Natural killer cell treated with Interleukin-12 subunit alpha and Interleukin-12 subunit beta and Interleukin-15 and Interleukin-18, amount 100 ng/mL, for 72 hours (primary cell): ENCODE measurements at regions not wholly inside any gene's neighbourhood (a gene's known extent, or its start where the extent isn't known, plus 50 kb on each side); places are given as distances from the start of the nearest gene placed in this dataset.
A peak's percentile ranks its signal among the peaks of the same experiment; 100 is the strongest.

Experiments used
- ATAC-seq, 2 donors: fragments of 150-1000 bp; cut with Tn5 transposase in 1 of 2; sonication (Bioruptor Pico), chemical (Tn5 transposase) in 1 of 2; 2 replicates each; pipeline ENCODE4 v1.10.0; 2021
- DNase-seq: peaks from one replicate; pipeline ENCODE4 v3.0.0; 2022; ENCODE audit warnings: low spot score
- H3K27ac Mint-ChIP-seq, 2 donors: 1 replicate in 1 of 2; 2 replicates in 1 of 2; pipeline ENCODE4 v1.8.0; 2022; ENCODE audit warnings: mixed read lengths in 2 of 2, mild to moderate bottlenecking in 1 of 2, moderate library complexity in 1 of 2
- H3K27me3 Mint-ChIP-seq, 2 donors: 1 replicate in 1 of 2; 2 replicates in 1 of 2; pipeline ENCODE4 v1.8.0; 2022; ENCODE audit warnings: mixed read lengths in 2 of 2
- H3K36me3 Mint-ChIP-seq: one replicate; pipeline ENCODE4 v1.8.0; 2022; ENCODE audit warnings: mixed read lengths
- H3K4me1 Mint-ChIP-seq, 2 donors: 1 replicate in 1 of 2; 2 replicates in 1 of 2; pipeline ENCODE4 v1.8.0; 2022; ENCODE audit warnings: low read depth in 2 of 2, mixed read lengths in 2 of 2, mild to moderate bottlenecking in 1 of 2
- H3K4me3 Mint-ChIP-seq: one replicate; pipeline ENCODE4 v1.8.0; 2022; ENCODE audit warnings: mixed read lengths
- H3K9me3 Mint-ChIP-seq: 2 replicates; pipeline ENCODE4 v1.8.0; 2022; ENCODE audit warnings: mixed read lengths

DNA sequence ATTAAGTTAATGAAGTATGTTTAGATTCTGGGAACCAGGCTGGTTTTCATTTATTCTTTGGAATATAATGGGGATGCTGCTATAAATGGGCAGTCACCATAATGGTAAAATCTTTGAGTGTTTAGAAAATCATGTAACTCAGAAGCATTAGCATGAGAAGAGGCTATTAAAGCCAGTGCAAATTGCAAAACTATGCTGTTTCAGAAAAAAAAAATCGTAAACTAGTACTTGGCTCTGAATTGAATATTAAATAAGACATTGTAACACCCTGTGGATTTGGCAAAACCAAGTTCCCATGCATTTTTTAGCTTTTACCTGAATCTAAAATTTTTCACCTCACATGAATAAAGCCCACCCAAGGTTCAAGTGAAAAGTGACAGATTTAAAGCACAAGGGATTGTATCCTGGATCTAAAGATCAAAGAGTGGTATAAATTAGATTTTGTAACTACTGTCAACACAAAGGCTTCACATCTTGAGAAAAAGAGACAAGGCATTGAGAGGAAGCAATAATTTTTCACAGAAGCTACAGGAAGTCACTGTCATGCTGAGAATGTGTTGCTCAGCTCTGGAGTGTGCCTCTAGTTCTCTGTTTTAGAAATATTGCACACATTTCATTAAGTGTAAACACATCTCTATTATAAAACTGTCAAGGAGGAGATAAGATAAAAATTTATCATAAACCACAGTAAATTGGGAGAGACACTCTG, 142.2 kb downstream of the ABCA8 start:
- Mint-ChIP-seq H3K4me1 (no peaks in the 10 kb centered on the region), H3K4me3 (no peak overlapping the region), H3K27me3 (peaks cover 6 to 30% of the 10 kb centered on the region in 2 donors), H3K36me3 (no peaks in the 10 kb centered on the region), H3K27ac (no peak overlapping the region), H3K9me3 (no peaks in the 10 kb centered on the region)
- ATAC-seq (no peak), DNase-seq (no peak)

DNA sequence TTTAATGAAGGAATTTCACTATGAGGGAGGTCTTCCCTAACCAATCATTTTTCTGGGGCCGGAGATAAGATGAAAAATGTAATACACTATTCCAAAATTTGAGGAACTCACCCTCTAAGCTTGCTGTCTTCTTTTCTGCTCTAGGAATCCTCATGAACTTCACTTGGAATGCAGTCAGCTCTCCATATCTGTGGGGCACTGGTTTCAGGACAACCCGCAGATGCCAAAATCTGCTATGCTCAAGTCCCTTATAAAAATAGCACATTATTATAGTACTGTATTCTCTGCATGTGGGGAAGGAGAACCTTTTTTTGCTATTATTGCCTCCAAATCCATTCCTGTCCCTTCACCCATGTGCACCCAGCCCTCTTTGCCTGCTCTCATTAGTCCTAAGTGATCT, 146.0 kb downstream of the ABCA8 start:
- no peaks in the 10 kb centered on the region for H3K4me1 Mint-ChIP-seq
- H3K4me3 Mint-ChIP-seq, result no peak overlapping the region
- ATAC-seq, result no peak

DNA sequence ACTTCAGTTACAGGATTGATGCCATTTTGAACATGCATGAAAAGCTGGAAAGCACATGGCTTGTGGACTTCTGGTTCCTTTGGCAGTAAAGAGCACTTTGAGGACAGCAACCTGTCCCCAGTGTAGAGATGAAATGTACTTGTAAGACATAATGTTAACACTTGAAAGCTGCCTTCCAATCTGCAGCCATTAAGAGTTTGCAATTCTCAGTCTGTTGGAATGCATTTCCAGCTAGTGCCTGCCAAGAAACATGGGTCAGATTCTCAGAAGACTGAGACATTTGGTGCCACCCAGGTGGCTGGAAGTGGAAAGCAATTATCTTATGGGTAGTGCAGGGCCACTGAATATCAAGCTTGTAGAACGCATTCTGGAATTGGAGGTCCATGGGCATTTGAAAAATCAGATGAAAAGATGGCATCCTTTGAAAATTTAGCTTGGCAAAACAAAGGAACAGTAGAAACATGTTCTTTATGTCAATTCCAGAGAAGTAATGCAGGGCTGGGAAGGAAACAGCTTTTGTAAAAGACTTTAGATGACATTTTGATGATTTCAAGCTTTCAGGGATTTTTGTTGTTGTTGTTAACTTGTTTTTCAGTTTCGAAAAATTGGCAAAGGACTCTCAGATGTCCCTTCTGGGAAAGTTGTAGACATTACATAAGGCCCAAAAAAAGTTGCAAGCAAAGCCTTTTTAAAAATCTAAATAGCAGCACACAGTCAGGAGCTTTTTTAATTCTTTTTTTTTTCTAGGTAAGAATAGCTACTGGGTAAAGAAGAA, 147.0 kb downstream of the ABCA8 start:
- no peak overlapping the region for H3K27ac Mint-ChIP-seq
- no peaks in the 10 kb centered on the region for H3K9me3 Mint-ChIP-seq
- no peak for ATAC-seq
- H3K36me3 Mint-ChIP-seq, result no peaks in the 10 kb centered on the region
- H3K27me3 Mint-ChIP-seq, result peaks cover 2 to 17% of the 10 kb centered on the region in 2 donors
- H3K4me3 Mint-ChIP-seq, result no peak overlapping the region
- no peaks in the 10 kb centered on the region for H3K4me1 Mint-ChIP-seq
- no peak for DNase-seq

More for the DNA sequence above, 146.0 kb downstream of the ABCA8 start:
- Mint-ChIP-seq H3K9me3 (no peaks in the 10 kb centered on the region), H3K36me3 (no peaks in the 10 kb centered on the region), H3K27me3 (peaks cover 2 to 19% of the 10 kb centered on the region in 2 donors), H3K27ac (no peak overlapping the region)
- no peak for DNase-seq

DNA sequence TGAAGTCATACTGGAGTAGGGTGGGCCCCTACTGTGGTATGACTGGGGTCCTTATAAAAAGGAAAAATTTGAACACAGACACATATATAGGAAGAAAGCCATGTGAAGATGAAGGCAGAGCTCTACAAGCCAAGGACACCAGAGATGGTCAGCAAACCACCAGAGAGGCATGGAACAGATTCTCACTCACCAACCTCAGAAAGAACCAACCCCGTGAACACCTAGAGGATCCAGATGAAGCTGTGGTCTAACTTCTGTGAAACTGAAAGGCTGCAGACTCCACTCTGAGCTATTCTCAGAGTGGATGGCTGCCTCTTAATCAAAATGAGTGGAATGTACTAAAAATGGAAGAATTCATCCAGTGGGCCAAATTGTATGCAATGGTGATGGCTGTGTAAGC, 149.6 kb downstream of the ABCA8 start:
- DNase-seq (no peak), ATAC-seq (no peak)
- no peak overlapping the region for H3K27ac Mint-ChIP-seq
- H3K27me3 Mint-ChIP-seq, result peaks cover 2 to 11% of the 10 kb centered on the region in 2 donors
- H3K36me3 Mint-ChIP-seq, result no peaks in the 10 kb centered on the region
- H3K4me1 Mint-ChIP-seq, result no peaks in the 10 kb centered on the region
- no peak overlapping the region for H3K4me3 Mint-ChIP-seq
- no peaks in the 10 kb centered on the region for H3K9me3 Mint-ChIP-seq

DNA sequence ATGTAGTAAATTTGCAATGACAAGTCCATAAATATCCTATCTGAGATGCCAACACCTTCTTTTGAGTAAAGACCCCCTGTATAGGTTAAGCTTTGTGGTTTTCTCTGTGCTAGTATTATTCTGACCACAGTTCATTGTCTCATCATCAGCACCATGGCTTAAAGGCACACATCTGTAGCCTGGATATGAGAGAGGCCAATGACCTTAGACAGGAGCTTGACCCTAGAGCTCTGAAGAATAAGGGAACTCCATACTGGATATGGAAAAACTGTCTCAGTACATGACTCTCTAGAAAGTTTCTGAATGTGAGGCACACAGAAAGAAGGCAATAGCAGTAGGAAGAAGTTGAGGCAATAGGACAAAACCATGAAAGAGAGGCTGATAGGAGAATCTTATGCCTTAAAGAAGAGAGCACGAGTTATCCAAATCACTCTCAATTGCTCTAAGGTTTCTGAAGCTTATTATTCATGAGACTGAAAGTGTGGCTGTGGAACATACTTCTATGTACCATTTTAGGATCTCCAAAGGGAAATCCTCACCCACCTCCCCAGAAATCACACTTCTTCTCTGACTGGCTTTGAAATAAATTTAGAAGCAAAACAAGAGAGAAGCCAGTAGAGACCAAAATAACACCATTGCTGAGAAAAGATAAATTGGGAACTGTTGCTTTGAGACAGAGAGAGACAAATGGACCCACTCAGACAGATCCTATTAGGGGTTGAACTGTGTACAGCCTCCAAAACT, 150.2 kb downstream of the ABCA8 start:
- no peak for DNase-seq
- no peak for ATAC-seq
- Mint-ChIP-seq H3K9me3 (no peaks in the 10 kb centered on the region), H3K27me3 (peaks cover 2 to 10% of the 10 kb centered on the region in 2 donors), H3K27ac (no peak overlapping the region), H3K4me1 (no peaks in the 10 kb centered on the region), H3K36me3 (no peaks in the 10 kb centered on the region), H3K4me3 (no peak overlapping the region)

DNA sequence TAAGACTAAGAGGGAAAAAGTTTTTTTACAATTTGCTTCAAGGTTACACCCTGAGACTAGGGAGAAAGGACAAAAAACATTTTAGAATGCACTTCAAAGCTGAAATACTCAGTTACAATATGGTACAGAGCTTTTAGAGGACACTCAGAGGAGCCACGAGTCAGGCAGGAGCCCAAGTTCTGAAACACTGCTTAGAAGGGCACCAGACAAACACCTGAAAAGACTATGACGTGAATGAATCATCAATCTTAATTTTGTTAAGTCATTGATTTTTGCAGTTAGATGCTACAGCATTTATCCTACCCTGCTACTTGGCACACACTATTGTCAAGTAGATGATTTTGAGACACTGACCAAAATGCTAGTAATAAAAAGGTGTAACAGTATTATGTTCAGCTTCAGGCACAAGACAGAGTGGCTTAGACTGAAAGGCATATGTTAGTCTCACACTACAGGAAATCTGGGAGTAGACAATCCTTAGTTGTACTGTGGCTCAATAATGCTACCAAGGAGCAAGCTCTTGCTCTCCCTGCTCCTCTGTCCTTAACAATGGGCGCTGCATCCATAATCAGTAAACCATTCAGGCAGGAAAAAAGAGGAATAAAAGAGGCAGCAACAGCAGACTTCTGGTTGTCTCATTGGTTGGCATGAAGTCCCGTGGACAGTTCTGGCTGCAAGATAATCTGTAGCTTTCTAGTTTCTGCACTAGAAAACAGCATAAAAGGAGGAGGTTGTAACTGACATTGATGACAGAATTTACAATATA, 151.8 kb downstream of the ABCA8 start:
- ATAC-seq, result no peak
- DNase-seq, result no peak
- Mint-ChIP-seq H3K27me3 (no peaks in the 10 kb centered on the region), H3K27ac (no peak overlapping the region), H3K36me3 (no peaks in the 10 kb centered on the region), H3K4me3 (no peak overlapping the region), H3K4me1 (no peaks in the 10 kb centered on the region), H3K9me3 (no peaks in the 10 kb centered on the region)

DNA sequence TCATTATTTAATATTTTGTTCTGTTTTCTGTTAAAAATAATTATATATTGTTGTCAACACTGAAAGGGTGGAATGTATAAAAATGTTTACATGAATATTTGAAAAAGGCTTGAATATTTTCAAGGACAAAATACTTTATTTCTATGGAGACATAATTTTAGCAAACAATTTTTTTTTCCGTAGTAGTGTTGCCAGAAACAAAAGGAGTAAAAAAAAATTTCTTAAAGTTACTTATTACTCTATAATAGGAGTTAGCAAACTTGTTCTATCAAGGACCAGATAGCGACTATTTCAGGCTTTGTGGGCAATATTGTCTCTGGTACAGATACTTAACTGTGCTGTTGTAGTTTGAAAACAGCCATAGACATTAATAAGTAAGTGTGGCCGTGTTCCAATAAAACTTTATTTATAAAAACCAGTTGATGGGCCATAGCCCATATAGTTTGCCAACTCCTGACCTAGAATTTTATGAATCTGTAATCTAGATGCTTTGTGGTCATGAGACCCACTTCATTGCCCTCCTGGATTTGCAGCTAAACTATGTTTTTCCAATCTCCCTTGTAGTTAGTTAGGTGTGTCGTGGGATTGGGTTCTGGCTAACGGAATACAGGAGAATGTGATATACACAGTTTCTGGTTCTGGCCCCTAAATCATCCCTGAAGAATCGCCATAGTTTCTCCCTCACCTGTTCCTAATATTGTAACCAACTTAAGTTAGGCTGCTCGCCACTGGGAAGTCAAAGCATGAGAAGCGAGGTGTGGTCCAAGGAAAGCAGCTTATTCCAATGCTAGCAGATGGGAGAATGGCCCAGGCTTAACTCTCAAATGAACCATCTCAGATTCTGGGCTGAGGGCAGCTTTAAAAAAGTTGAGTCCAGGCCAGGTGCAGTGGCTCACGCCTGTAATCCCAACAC, 153.6 kb downstream of the ABCA8 start:
- DNase-seq (no peak), ATAC-seq (no peak)
- Mint-ChIP-seq H3K4me1 (no peaks in the 10 kb centered on the region), H3K36me3 (no peaks in the 10 kb centered on the region), H3K9me3 (no peaks in the 10 kb centered on the region), H3K27ac (no peak overlapping the region), H3K27me3 (peaks cover 0 to 9% of the 10 kb centered on the region in 2 donors), H3K4me3 (no peak overlapping the region)

DNA sequence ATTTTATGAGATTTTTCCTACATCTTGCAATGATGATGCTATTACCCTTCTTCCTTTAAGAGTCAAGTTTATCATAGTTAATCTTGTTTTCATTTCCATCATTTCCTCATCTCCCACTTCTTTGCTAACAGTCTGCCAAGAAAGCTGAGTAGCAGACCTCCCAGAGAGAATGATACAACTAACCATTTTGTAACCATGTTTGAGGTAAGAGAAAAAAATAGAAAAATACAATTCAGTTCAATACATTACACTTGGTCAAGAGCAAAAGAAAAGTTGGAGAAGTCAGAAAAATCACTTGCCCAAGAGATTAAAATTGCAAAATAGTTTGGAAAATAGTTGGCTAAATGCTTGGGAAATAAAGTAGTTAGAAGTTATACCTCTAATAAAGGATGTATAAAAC, 154.4 kb downstream of the ABCA8 start:
- Mint-ChIP-seq H3K9me3 (no peaks in the 10 kb centered on the region), H3K36me3 (no peaks in the 10 kb centered on the region), H3K4me3 (no peak overlapping the region), H3K4me1 (no peaks in the 10 kb centered on the region), H3K27ac (no peak overlapping the region), H3K27me3 (peaks cover 0 to 9% of the 10 kb centered on the region in 2 donors)
- DNase-seq (no peak), ATAC-seq (no peak)

DNA sequence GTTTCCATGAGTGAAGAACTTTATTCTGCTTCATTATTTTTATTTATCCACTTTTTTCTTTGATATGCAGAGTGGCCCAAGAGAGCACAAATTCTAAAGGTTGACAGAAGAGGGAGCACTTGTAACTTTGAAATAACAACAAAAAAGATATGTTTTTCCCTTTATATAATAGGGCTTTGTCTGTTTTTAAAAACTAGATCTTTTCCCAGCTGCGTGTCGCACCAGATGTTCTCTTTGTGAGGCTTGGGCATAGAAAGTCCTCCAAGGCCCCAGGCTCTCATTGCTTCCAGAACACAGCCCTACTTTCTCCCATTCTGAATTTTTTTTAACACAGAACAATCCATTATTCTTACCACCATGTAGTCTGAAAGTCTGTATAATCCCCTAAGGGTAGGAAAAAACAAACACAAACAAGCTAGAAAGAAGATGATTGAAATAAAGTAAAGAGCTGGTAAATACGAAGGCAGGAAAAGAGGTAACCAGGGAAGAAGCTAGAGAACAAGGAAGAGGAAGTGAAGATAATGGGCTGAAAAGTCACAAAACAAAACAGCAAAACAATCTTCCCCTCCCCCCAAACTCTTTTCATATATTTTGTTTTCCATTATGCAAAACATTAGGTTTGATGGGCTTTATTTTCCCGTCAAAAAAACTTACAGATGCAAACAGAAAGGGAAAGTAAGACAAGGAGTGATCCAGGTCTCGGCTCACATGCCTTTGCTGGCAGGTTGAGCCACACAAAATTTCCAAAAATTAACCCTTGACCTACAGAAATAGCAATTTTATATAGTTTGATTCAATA, 160.4 kb downstream of the ABCA8 start:
- DNase-seq (no peak), ATAC-seq (no peak)
- no peaks in the 10 kb centered on the region for H3K36me3 Mint-ChIP-seq
- H3K27me3 Mint-ChIP-seq, result peaks cover 0 to 17% of the 10 kb centered on the region in 2 donors
- H3K4me1 Mint-ChIP-seq, result peaks cover 7 to 10% of the 10 kb centered on the region in 2 donors
- H3K9me3 Mint-ChIP-seq, result no peaks in the 10 kb centered on the region
- H3K4me3 Mint-ChIP-seq, result peak overlapping the region; percentile 76
- peak overlapping the region in 1 of 2 donors; percentile 49 for H3K27ac Mint-ChIP-seq

DNA sequence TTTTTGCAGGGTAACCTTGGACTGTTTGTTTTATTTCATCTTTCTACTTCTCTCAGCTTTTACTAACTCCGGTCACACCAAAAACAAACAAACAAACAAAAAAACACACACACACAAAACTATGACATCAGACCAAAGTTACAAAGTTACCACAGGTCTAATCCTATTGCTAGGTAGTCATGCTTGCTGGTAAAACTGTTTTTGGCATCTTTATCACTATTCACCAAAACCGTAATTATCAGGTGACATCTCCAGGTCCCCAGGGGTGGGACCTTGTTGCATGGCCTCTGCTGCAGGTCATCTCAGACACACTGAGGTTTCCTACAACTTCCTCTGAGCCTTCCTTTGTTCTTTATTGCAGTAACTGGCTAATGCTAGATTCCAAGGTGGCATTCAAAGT, 162.3 kb downstream of the ABCA8 start:
- Mint-ChIP-seq H3K4me3 (no peak overlapping the region), H3K4me1 (peaks cover 7 to 10% of the 10 kb centered on the region in 2 donors), H3K9me3 (no peaks in the 10 kb centered on the region), H3K36me3 (no peaks in the 10 kb centered on the region), H3K27ac (no peak overlapping the region), H3K27me3 (peaks cover 5 to 25% of the 10 kb centered on the region in 2 donors)
- DNase-seq (no peak), ATAC-seq (no peak)

DNA sequence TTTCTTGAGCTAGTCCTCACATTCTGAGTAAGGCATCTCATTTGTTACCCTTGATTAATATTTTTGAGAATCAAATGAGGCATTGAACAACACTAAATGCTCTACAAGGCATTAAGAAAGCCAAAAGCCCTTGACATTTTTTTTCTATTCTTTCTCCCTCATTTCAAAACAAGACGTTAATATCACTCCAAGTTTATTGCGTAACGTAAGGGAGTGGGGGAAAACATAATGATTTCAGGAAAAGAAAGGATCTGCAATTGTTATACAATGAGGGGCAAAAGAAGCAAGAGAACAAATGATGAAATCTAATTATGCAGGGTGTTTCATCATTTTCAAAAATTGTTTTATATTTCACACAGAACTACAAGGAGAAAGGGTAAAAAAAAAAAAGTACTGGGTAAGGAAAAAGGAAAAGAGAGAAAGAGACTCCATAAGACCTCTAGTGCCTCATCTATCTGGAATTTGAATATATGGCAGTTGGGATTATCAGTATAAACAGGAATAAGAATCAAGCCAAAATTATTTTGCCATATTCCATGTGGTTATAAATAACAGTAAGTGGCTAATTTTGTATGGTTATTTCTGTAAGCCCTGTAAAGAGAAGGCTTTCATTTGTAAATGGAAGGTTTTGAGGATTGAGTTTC, 163.0 kb downstream of the ABCA8 start:
- Mint-ChIP-seq H3K4me3 (no peak overlapping the region), H3K27me3 (peaks cover 6 to 24% of the 10 kb centered on the region in 2 donors), H3K27ac (no peak overlapping the region), H3K36me3 (no peaks in the 10 kb centered on the region), H3K4me1 (peaks cover 7 to 10% of the 10 kb centered on the region in 2 donors), H3K9me3 (no peaks in the 10 kb centered on the region)
- DNase-seq (no peak), ATAC-seq (no peak)

DNA sequence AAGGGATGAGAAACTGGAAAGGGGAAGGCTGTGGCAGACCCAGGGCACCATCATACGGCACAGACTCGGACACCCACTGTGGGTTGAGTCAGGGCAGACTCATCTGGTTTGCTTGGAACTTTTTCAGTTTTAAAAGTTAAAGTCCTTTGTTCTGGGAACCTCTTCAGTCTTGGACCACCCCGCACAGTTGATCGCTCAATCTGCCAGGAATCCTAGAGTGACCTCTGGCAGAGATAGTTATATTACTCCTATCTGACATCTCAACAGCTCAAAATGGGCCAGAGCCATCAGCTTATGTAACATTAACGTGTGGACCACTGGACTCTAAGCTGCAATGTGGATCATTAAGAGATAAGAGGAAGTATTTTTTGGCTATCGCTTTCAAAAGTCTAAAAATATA, 164.3 kb downstream of the ABCA8 start:
- Mint-ChIP-seq H3K27ac (no peak overlapping the region), H3K36me3 (no peaks in the 10 kb centered on the region), H3K4me3 (no peak overlapping the region), H3K9me3 (no peaks in the 10 kb centered on the region), H3K27me3 (peaks cover 12 to 31% of the 10 kb centered on the region in 2 donors), H3K4me1 (peaks cover 7 to 10% of the 10 kb centered on the region in 2 donors)
- ATAC-seq (no peak), DNase-seq (no peak)
